8988T (cell line): ENCODE measurements at regions not wholly inside any gene's neighbourhood (a gene's known extent, or its start where the extent isn't known, plus 50 kb on each side); places are given as distances from the start of the nearest gene placed in this dataset.
"Not testable (repeated sequence)": the region's sequence is repeated elsewhere in the genome, so short reads cannot be mapped to it uniquely, and the experiment has no call there.

Source experiments
- DNase-seq: peaks from one replicate; pipeline ENCODE4 v3.0.0; 2011

- DNase-seq: no peak
Measured at GRCh38 chr14:71621276-71621675, 311.0 kb upstream of the RGS6 start.

- no peak for DNase-seq
Measured at GRCh38 chr14:71621980-71622605, 310.1 kb upstream of the RGS6 start.

- DNase-seq: no peak
Measured at GRCh38 chr14:71623939-71624338, 308.3 kb upstream of the RGS6 start.

- DNase-seq: no peak
Measured at GRCh38 chr14:71625175-71625574, 307.1 kb upstream of the RGS6 start.

- DNase-seq: no peak
Measured at GRCh38 chr14:71625891-71626701, 306.1 kb upstream of the RGS6 start.

- no peak for DNase-seq
Measured at GRCh38 chr14:71628433-71628832, 303.8 kb upstream of the RGS6 start.

- DNase-seq: no peak
Measured at GRCh38 chr14:71629250-71629649, 303.0 kb upstream of the RGS6 start.

GRCh38 chr14:71629765-71630492 lies 302.3 kb upstream of the RGS6 start:
- no peak for DNase-seq

- DNase-seq: not testable (repeated sequence)
Measured at GRCh38 chr14:71631030-71631429, 301.2 kb upstream of the RGS6 start.

GRCh38 chr14:71632440-71632946 lies 299.7 kb upstream of the RGS6 start:
- no peak for DNase-seq

GRCh38 chr14:71636076-71636475 lies 296.2 kb upstream of the RGS6 start:
- no peak for DNase-seq

- DNase-seq: no peak
Measured at GRCh38 chr14:71636820-71637471, 295.3 kb upstream of the RGS6 start.

- no peak for DNase-seq
Measured at GRCh38 chr14:71638523-71639196, 293.6 kb upstream of the RGS6 start.

- DNase-seq: no peak
Measured at GRCh38 chr14:71642715-71643114, 289.5 kb upstream of the RGS6 start.

GRCh38 chr14:71645656-71646055 lies 286.6 kb upstream of the RGS6 start:
- no peak for DNase-seq

GRCh38 chr14:71646518-71646917 lies 285.7 kb upstream of the RGS6 start:
- no peak for DNase-seq

GRCh38 chr14:71647086-71647784 lies 285.0 kb upstream of the RGS6 start:
- DNase-seq: no peak

- DNase-seq: no peak
Measured at GRCh38 chr14:71648725-71649124, 283.5 kb upstream of the RGS6 start.

- no peak for DNase-seq
Measured at GRCh38 chr14:71650187-71650755, 282.0 kb upstream of the RGS6 start.

- DNase-seq: no peak
Measured at GRCh38 chr14:71651228-71651627, 281.0 kb upstream of the RGS6 start.

- DNase-seq: no peak
Measured at GRCh38 chr14:71652368-71652767, 279.9 kb upstream of the RGS6 start.

GRCh38 chr14:71654810-71655209 lies 277.4 kb upstream of the RGS6 start:
- no peak for DNase-seq
